Heart left ventricle (tissue), 13 donors: ENCODE measurements at regions not wholly inside any gene's neighbourhood (a gene's known extent, or its start where the extent isn't known, plus 50 kb on each side); places are given as distances from the start of the nearest gene placed in this dataset.

Experiments used
- POLR2A ChIP-seq, 2 donors: fragments of 450-650 bp; IDR thresholded peaks; one replicate each; pipeline ENCODE4 v1.6.1; 2017; ENCODE audit warnings: antibody characterized with exemption in 2 of 2, mild to moderate bottlenecking in 2 of 2, moderate library complexity in 2 of 2
- TF ChIP-seq, protein P1 (sequence below), 12 donors: fragments of 200-600 bp; sonication (generic) in 4 of 12; IDR thresholded peaks; one replicate each; pipeline versions ENCODE4 v1.5.0 to v1.8.0; 2018 to 2022; ENCODE audit warnings: antibody characterized with exemption in 12 of 12, mild to moderate bottlenecking in 5 of 12
- donor health status: ischemic (EF 13 %, LVEDD 7.1; RV severe dilation, severe dysfunction).
- donor health status: DM: no; HTN: yes; CAD: no.
- donor health status: DM: no; HTN: no; CAD: no.
- donor health status: ischemic (EF 25% LVEDD 6.9; RV normal size, moderate dysfunction).
- donor health status: ischemic (EF 25% LVEDD 5.7; RV mildly dilated, moderate dysfunction).
- donor health status: ischemic (EF 35%, LVEDD 5.7; RV mildly dilated, moderate dysfunction).
- donor health status: nonischemic (EF 11% LVEDD 7.7; RV severe dilation, severe dysfunction).
- donor health status: DM: yes; HTN: yes; CAD: no.
- donor health status: PGD.
- donor health status: ischemic (EF 29% LVEDD 5.4; RV normal size, mild dysfunction).
- donor health status: nonischemic (EF 23%, LVEDD 6.1; RV moderate dilation, normal function).

DNA sequence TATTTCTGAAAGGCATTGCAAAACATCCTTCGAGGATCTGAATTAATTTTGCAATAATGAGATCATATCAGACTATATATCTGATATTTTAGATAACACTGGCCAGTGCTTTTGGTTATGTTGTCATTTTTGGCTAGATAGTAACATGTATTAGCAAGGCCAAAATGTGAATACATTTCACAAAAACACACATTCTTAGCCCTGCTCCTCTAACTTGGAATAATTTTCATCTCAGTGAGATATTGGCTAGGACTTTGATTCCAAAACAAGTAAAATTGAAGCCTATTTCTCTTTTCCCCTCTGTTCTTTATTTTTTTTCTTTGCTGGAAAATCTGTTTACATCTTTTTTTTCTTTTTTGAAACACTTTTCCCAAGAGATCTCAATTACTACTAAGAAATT, 466.8 kb upstream of the CDH4 start:
- TF ChIP-seq, protein P1, sequence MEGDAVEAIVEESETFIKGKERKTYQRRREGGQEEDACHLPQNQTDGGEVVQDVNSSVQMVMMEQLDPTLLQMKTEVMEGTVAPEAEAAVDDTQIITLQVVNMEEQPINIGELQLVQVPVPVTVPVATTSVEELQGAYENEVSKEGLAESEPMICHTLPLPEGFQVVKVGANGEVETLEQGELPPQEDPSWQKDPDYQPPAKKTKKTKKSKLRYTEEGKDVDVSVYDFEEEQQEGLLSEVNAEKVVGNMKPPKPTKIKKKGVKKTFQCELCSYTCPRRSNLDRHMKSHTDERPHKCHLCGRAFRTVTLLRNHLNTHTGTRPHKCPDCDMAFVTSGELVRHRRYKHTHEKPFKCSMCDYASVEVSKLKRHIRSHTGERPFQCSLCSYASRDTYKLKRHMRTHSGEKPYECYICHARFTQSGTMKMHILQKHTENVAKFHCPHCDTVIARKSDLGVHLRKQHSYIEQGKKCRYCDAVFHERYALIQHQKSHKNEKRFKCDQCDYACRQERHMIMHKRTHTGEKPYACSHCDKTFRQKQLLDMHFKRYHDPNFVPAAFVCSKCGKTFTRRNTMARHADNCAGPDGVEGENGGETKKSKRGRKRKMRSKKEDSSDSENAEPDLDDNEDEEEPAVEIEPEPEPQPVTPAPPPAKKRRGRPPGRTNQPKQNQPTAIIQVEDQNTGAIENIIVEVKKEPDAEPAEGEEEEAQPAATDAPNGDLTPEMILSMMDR (IDR thresholded peaks at IDR 0.05), result no peak
- no peak for TF ChIP-seq POLR2A (IDR thresholded peaks at IDR 0.05)
